Neural cell (in vitro differentiated cells): ENCODE measurements at regions not wholly inside any gene's neighbourhood (a gene's known extent, or its start where the extent isn't known, plus 50 kb on each side); places are given as distances from the start of the nearest gene placed in this dataset.

Experiments used
- H2AFZ ChIP-seq: fragments of 200-600, 300-800 bp; sonication (generic), shearing (Covaris generic); 2 replicates; pipeline ENCODE4 v1.6.0; 2014; ENCODE audit warnings: low read depth, mild to moderate bottlenecking, antibody characterized with exemption, low read length, moderate library complexity
- H3F3A ChIP-seq: fragments of 200-600 bp; shearing (Covaris generic); 2 replicates; pipeline ENCODE4 v1.6.1; 2016; ENCODE audit warnings: mild to moderate bottlenecking, moderate library complexity, mixed read lengths, antibody characterized with exemption, low read length; ENCODE audit not compliant: insufficient read depth, poor library complexity, severe bottlenecking
- H3K27ac ChIP-seq: fragments of 200-600, 300-800 bp; sonication (generic), shearing (Covaris generic); 2 replicates; pipeline ENCODE4 v1.5.1; 2014; ENCODE audit warnings: mild to moderate bottlenecking, low read length, moderate library complexity
- H3K27me3 ChIP-seq: fragments of 300-800, 200-600 bp; sonication (generic), shearing (Covaris generic); 2 replicates; pipeline ENCODE4 v1.6.0; 2014; ENCODE audit warnings: mild to moderate bottlenecking, low read depth, low read length, moderate library complexity; ENCODE audit not compliant: insufficient read depth
- H3K36me3 ChIP-seq: fragments of 300-800, 200-600 bp; sonication (generic), shearing (Covaris generic); 2 replicates; pipeline ENCODE4 v1.5.1; 2014; ENCODE audit warnings: mild to moderate bottlenecking, antibody characterized with exemption, low read length, moderate library complexity; ENCODE audit not compliant: insufficient read depth
- H3K4me2 ChIP-seq: fragments of 300-800, 200-600 bp; sonication (generic), shearing (Covaris generic); 2 replicates; pipeline ENCODE4 v1.6.0; 2014; ENCODE audit warnings: mild to moderate bottlenecking, low read length
- H3K4me3 ChIP-seq: fragments of 300-800, 200-600 bp; sonication (generic), shearing (Covaris generic); 2 replicates; pipeline ENCODE4 v1.5.1; 2014; ENCODE audit warnings: mild to moderate bottlenecking, low read length, moderate library complexity
- H3K79me2 ChIP-seq: fragments of 200-600 bp; shearing (Covaris generic); replicated peaks from 2 replicates; pipeline ENCODE4 v1.6.0; 2014; ENCODE audit warnings: mild to moderate bottlenecking, low read length, moderate library complexity; ENCODE audit not compliant: insufficient read depth
- H3K9ac ChIP-seq: fragments of 300-800, 200-600 bp; sonication (generic), shearing (Covaris generic); 2 replicates; pipeline ENCODE4 v1.6.1; 2016; ENCODE audit warnings: mild to moderate bottlenecking, low read length, mixed read lengths
- H3K9me2 ChIP-seq: fragments of 200-600 bp; shearing (Covaris generic); 2 replicates; pipeline ENCODE4 v1.6.1; 2016; ENCODE audit warnings: mild to moderate bottlenecking, low read length, mixed read lengths; ENCODE audit not compliant: insufficient read depth
- H3K9me3 ChIP-seq: fragments of 200-600, 300-800 bp; sonication (generic), shearing (Covaris generic); 2 replicates; pipeline ENCODE4 v1.6.1; 2016; ENCODE audit warnings: mild to moderate bottlenecking, mixed run types, low read length, moderate library complexity, mixed read lengths
- H4K20me1 ChIP-seq: fragments of 200-600 bp; shearing (Covaris generic); 2 replicates; pipeline ENCODE4 v1.6.1; 2016; ENCODE audit warnings: mild to moderate bottlenecking, mixed run types; ENCODE audit not compliant: insufficient read depth
- CTCF ChIP-seq: fragments of 450-650 bp; IDR thresholded peaks from 2 replicates; pipeline ENCODE4 v1.5.1; 2014; ENCODE audit warnings: antibody characterized with exemption, mild to moderate bottlenecking, moderate library complexity; ENCODE audit not compliant: poor library complexity, severe bottlenecking
- EP300 ChIP-seq: fragments of 450-650 bp; conservative IDR thresholded peaks from 2 replicates; pipeline ENCODE4 v1.6.1; 2014; ENCODE audit warnings: antibody characterized with exemption, mild to moderate bottlenecking, moderate library complexity; ENCODE audit not compliant: poor library complexity, severe bottlenecking
- EZH2 ChIP-seq: fragments of 200-600, 300-800 bp; shearing (Covaris generic), sonication (generic); IDR thresholded peaks from 2 replicates; pipeline ENCODE4 v1.6.1; 2014; ENCODE audit warnings: antibody characterized with exemption, low read length, borderline replicate concordance, mild to moderate bottlenecking; ENCODE audit not compliant: insufficient read depth, poor library complexity, severe bottlenecking
- MXI1 ChIP-seq: fragments of 450-650 bp; conservative IDR thresholded peaks from 2 replicates; pipeline ENCODE4 v1.6.1; 2014; ENCODE audit warnings: antibody characterized with exemption, mild to moderate bottlenecking; ENCODE audit not compliant: poor library complexity, severe bottlenecking
- POLR2AphosphoS5 ChIP-seq: IDR thresholded peaks from 2 replicates; pipeline ENCODE4 v1.6.1; 2012
- RAD21 ChIP-seq: fragments of 450-650 bp; conservative IDR thresholded peaks from 2 replicates; pipeline ENCODE4 v1.6.1; 2014; ENCODE audit warnings: antibody characterized with exemption, mild to moderate bottlenecking, moderate library complexity
- REST ChIP-seq: IDR thresholded peaks from 2 replicates; pipeline ENCODE4 v1.6.1; 2012; ENCODE audit warnings: borderline replicate concordance
- SMC3 ChIP-seq: fragments of 450-650 bp; conservative IDR thresholded peaks from 2 replicates; pipeline ENCODE4 v1.6.1; 2014; ENCODE audit warnings: antibody characterized with exemption, mild to moderate bottlenecking, moderate library complexity; ENCODE audit not compliant: poor library complexity
- TAF1 ChIP-seq: IDR thresholded peaks from 2 replicates; pipeline ENCODE4 v1.6.1; 2012; ENCODE audit warnings: low read depth

GRCh38 chr4:178554352-178554751 lies 1112.1 kb upstream of the AGA start:
- no peaks in the 10 kb centered on the region for H3K9me3 ChIP-seq
- no peaks in the 10 kb centered on the region for H3K36me3 ChIP-seq
- H3F3A ChIP-seq, result no peaks in the 10 kb centered on the region
- H3K27me3 ChIP-seq, result no peaks in the 10 kb centered on the region
- TF ChIP-seq SMC3, result no peak
- no peak for TF ChIP-seq REST
- TF ChIP-seq EZH2, result no peak
- TF ChIP-seq RAD21, result no peak
- no peak for TF ChIP-seq EP300
- TF ChIP-seq CTCF, result no peak
- TF ChIP-seq POLR2AphosphoS5, result no peak
- TF ChIP-seq MXI1, result no peak
- no peak for TF ChIP-seq TAF1
- H4K20me1 ChIP-seq, result no peaks in the 10 kb centered on the region
- H3K27ac ChIP-seq, result no peak overlapping the region
- H2AFZ ChIP-seq, result no peak overlapping the region
- no peak overlapping the region for H3K4me3 ChIP-seq
- H3K9ac ChIP-seq, result no peak overlapping the region
- H3K79me2 ChIP-seq, result no peaks in the 10 kb centered on the region
- no peak overlapping the region for H3K4me2 ChIP-seq
- no peaks in the 10 kb centered on the region for H3K9me2 ChIP-seq

GRCh38 chr4:178556796-178557195 lies 1114.6 kb upstream of the AGA start:
- TF ChIP-seq POLR2AphosphoS5 (no peak), SMC3 (no peak), CTCF (no peak), EZH2 (no peak), EP300 (no peak), TAF1 (no peak), REST (no peak)
- Histone ChIP-seq H3K4me2 (no peak overlapping the region), H4K20me1 (no peaks in the 10 kb centered on the region), H2AFZ (no peak overlapping the region), H3K27me3 (no peaks in the 10 kb centered on the region), H3K4me3 (no peak overlapping the region), H3K9me3 (no peaks in the 10 kb centered on the region), H3K36me3 (no peaks in the 10 kb centered on the region), H3K9me2 (no peaks in the 10 kb centered on the region), H3K9ac (no peak overlapping the region), H3F3A (no peaks in the 10 kb centered on the region), H3K27ac (no peak overlapping the region), H3K79me2 (no peaks in the 10 kb centered on the region)
